ENCODE measurements at regions not wholly inside any gene's neighbourhood (a gene's known extent, or its start where the extent isn't known, plus 50 kb on each side); places are given as distances from the start of the nearest gene placed in this dataset.

DNA sequence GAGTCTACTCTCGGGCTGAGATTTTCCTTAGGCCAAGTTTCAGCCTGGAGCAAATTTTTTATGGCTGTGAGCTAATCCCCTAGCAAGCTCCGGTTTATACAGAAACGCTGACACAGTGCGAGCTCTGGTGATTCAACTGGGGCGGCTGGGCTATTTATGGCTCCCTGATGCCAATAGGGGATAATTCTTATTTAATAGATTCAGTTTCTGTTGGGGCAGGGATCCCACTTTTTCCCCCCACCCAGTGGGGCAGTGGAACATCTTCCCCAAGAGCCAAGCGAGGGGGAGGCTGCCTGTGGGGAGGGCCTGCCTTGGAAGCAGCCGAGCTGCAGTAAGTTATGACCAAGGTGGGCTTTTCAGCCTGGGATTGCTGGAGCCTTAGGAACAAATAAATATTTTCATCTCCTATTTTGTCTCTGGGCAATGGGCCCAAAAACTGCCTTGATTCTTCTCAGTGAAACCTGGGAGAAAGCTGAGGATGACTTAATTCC lies 129.1 kb downstream of the MACROH2A1 start:
- no peaks in the 10 kb centered on the region for H3K9me3 ChIP-seq
- TF ChIP-seq ZSCAN20 (CRISPR knock-in tag; IDR thresholded peaks at IDR 0.05), result no peak
- TF ChIP-seq, protein P1, sequence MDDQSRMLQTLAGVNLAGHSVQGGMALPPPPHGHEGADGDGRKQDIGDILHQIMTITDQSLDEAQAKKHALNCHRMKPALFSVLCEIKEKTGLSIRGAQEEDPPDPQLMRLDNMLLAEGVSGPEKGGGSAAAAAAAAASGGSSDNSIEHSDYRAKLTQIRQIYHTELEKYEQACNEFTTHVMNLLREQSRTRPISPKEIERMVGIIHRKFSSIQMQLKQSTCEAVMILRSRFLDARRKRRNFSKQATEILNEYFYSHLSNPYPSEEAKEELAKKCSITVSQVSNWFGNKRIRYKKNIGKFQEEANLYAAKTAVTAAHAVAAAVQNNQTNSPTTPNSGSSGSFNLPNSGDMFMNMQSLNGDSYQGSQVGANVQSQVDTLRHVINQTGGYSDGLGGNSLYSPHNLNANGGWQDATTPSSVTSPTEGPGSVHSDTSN (IDR thresholded peaks at IDR 0.05), result no peak
- no peak for TF ChIP-seq MAX (IDR thresholded peaks at IDR 0.05)
- no peak for TF ChIP-seq HDAC2 (IDR thresholded peaks at IDR 0.05)
- no peak for TF ChIP-seq CBX2 (IDR thresholded peaks at IDR 0.05; ENCODE audit: borderline replicate concordance, low read depth)
- TF ChIP-seq KDM5A (IDR thresholded peaks at IDR 0.05), result no peak
- no peak for TF ChIP-seq HES2 (IDR thresholded peaks at IDR 0.05)
- TF ChIP-seq RNF2 (IDR thresholded peaks at IDR 0.05; ENCODE audit: borderline replicate concordance, low read depth), result no peak
- no peak for TF ChIP-seq HOXA7 (CRISPR knock-in tag; IDR thresholded peaks at IDR 0.05)
- no peak for TF ChIP-seq CHD2 (IDR thresholded peaks at IDR 0.05; ENCODE audit: low read length, partially characterized antibody)
- no peak for TF ChIP-seq NFE2L2 (conservative IDR thresholded peaks at IDR 0.05; ENCODE audit: low read length)
- TF ChIP-seq FOSB (CRISPR knock-in tag; IDR thresholded peaks at IDR 0.05), result no peak
- TF ChIP-seq RARB (CRISPR knock-in tag; IDR thresholded peaks at IDR 0.05), result no peak
- no peak for TF ChIP-seq TP53 (CRISPR knock-in tag; IDR thresholded peaks at IDR 0.05)
- no peak for TF ChIP-seq RFX5 (IDR thresholded peaks at IDR 0.05)
- no peak for TF ChIP-seq RCOR1 (IDR thresholded peaks at IDR 0.05; ENCODE audit: low read depth, low read length)
- peaks cover 2% of the 10 kb centered on the region; the same call in 2 of the 3 replicates for H3K4me1 ChIP-seq
- ChIA-PET POLR2A (no interaction called here), CTCF (interaction anchor here (1.2 to 1.3 kb wide), 2 partner anchors 10 to 63 kb away, joined by 3 read pairs; no protein-coding TSS in a partner anchor)
- no peak for FAIRE-seq
- 79% methylated on average over 7 of the region's 7 CpGs for WGBS (ENCODE audit: missing lambda C conversion rate)
- peak overlapping the region in 1 of 2 experiments; percentile 46; a peak in 3 of 6 replicates for H3K27ac ChIP-seq
- H3K4me3 ChIP-seq, result no peak overlapping the region
- ATAC-seq, result no peak
- no peak for DNase-seq (ENCODE audit: low read depth in 1 of 2, low spot score in 1 of 2)
- no peak overlapping the region for H3K4me2 ChIP-seq

GRCh38 chr5:135269199-135269598 lies 129.8 kb downstream of the MACROH2A1 start:
- Histone ChIP-seq H3K9me3 (no peaks in the 10 kb centered on the region), H3K4me2 (no peak overlapping the region), H3K4me1 (peaks cover 9% of the 10 kb centered on the region), H3K27ac (peak overlapping the region in 1 of 2 experiments; percentile 46; a peak in 3 of 6 replicates), H3K4me3 (no peak overlapping the region)
- POLR2A ChIA-PET, result no interaction called here
- TF ChIP-seq MYC (IDR thresholded peaks at IDR 0.05; ENCODE audit: borderline replicate concordance, low read length), result no peak
- TF ChIP-seq CBX8 (IDR thresholded peaks at IDR 0.05), result no peak
- no peak for TF ChIP-seq ZC3H11A (IDR thresholded peaks at IDR 0.05)
- no peak for TF ChIP-seq HDAC2 (IDR thresholded peaks at IDR 0.05)
- no peak for TF ChIP-seq FOSL2 (IDR thresholded peaks at IDR 0.05)
- TF ChIP-seq FOSL2 (CRISPR knock-in tag; IDR thresholded peaks at IDR 0.05), result no peak
- no peak for TF ChIP-seq CEBPB (IDR thresholded peaks at IDR 0.05)
- no peak for TF ChIP-seq BHLHE40 (IDR thresholded peaks at IDR 0.05; ENCODE audit: low read depth, low read length)
- TF ChIP-seq HEYL (CRISPR knock-in tag; IDR thresholded peaks at IDR 0.05), result no peak
- no peak for TF ChIP-seq E2F6 (IDR thresholded peaks at IDR 0.05; ENCODE audit: borderline replicate concordance, low read depth)
- no peak for TF ChIP-seq KDM5A (IDR thresholded peaks at IDR 0.05)
- TF ChIP-seq ESRRA (IDR thresholded peaks at IDR 0.05; ENCODE audit: borderline replicate concordance, low read length), result no peak
- no peak for TF ChIP-seq CBX2 (IDR thresholded peaks at IDR 0.05; ENCODE audit: borderline replicate concordance, low read depth)
- no peak for TF ChIP-seq RAD21 (conservative IDR thresholded peaks at IDR 0.05 in 1 of 2, IDR thresholded peaks at IDR 0.05 in 1 of 2)
- no peak for TF ChIP-seq NFE2L2 (conservative IDR thresholded peaks at IDR 0.05; ENCODE audit: low read length)
- no peak for TF ChIP-seq GATA3 (IDR thresholded peaks at IDR 0.05; ENCODE audit: borderline replicate concordance)
- ATAC-seq, result no peak
- no peak for DNase-seq (ENCODE audit: low read depth in 1 of 2, low spot score in 1 of 2)
- WGBS (ENCODE audit: missing lambda C conversion rate), result 91% methylated on average over 2 of the region's 2 CpGs
- CTCF ChIA-PET, result interaction anchor here (1.3 kb wide), 1 partner anchor 64 kb away, joined by 3 read pairs; no protein-coding TSS in a partner anchor
- FAIRE-seq, result no peak

Data from A549 (cell line).